ENCODE measurements at regions not wholly inside any gene's neighbourhood (a gene's known extent, or its start where the extent isn't known, plus 50 kb on each side); places are given as distances from the start of the nearest gene placed in this dataset.

- Histone ChIP-seq H3K27me3 (no peaks in the 10 kb centered on the region), H3K4me1 (no peaks in the 10 kb centered on the region), H3K9me3 (no peaks in the 10 kb centered on the region), H3K27ac (no peak overlapping the region), H3K4me3 (no peak overlapping the region), H3K36me3 (no peaks in the 10 kb centered on the region)
- TF ChIP-seq, protein P1, sequence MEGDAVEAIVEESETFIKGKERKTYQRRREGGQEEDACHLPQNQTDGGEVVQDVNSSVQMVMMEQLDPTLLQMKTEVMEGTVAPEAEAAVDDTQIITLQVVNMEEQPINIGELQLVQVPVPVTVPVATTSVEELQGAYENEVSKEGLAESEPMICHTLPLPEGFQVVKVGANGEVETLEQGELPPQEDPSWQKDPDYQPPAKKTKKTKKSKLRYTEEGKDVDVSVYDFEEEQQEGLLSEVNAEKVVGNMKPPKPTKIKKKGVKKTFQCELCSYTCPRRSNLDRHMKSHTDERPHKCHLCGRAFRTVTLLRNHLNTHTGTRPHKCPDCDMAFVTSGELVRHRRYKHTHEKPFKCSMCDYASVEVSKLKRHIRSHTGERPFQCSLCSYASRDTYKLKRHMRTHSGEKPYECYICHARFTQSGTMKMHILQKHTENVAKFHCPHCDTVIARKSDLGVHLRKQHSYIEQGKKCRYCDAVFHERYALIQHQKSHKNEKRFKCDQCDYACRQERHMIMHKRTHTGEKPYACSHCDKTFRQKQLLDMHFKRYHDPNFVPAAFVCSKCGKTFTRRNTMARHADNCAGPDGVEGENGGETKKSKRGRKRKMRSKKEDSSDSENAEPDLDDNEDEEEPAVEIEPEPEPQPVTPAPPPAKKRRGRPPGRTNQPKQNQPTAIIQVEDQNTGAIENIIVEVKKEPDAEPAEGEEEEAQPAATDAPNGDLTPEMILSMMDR (IDR thresholded peaks at IDR 0.05): no peak
- no peak for TF ChIP-seq EP300 (IDR thresholded peaks at IDR 0.05)
- TF ChIP-seq POLR2AphosphoS5 (IDR thresholded peaks at IDR 0.05): no peak
- no peak for TF ChIP-seq POLR2A (IDR thresholded peaks at IDR 0.05)
- WGBS: 86% methylated on average over 6 of the region's 6 CpGs
- no peak for DNase-seq (ENCODE audit: low spot score in 2 of 2)
These were observed 203.3 kb upstream of the NT5C1B start for GRCh38 chr2:18792684-18793083.

DNA sequence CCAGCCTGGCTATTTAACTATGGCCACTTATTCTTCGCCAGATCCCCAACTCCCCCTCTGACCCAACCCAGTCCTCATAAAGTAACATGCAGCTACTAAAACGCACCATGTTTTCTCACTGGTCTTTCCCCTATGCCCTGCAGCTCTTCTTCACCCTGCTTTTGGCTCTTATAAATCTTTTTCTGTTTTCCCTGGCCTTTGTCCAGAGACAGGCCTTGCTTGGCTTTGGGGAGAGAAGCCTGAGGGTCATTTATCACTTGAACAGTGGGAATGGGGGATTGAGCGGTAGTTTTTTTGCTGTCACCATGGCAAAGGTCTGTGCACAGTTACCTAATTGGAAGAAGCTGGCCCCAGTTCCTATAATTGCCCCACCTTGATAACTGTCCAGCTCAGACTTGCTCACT lies 202.9 kb upstream of the NT5C1B start:
- 69% methylated on average over 3 of the region's 3 CpGs for WGBS
- H3K4me1 ChIP-seq: no peaks in the 10 kb centered on the region
- no peak overlapping the region for H3K27ac ChIP-seq
- no peaks in the 10 kb centered on the region for H3K27me3 ChIP-seq
- H3K4me3 ChIP-seq: no peak overlapping the region
- no peak for DNase-seq (ENCODE audit: low spot score in 2 of 2)
- TF ChIP-seq EP300 (IDR thresholded peaks at IDR 0.05): no peak
- TF ChIP-seq POLR2AphosphoS5 (IDR thresholded peaks at IDR 0.05): no peak
- TF ChIP-seq, protein P1 (IDR thresholded peaks at IDR 0.05): no peak
- TF ChIP-seq POLR2A (IDR thresholded peaks at IDR 0.05): no peak
- H3K9me3 ChIP-seq: no peaks in the 10 kb centered on the region
- no peaks in the 10 kb centered on the region for H3K36me3 ChIP-seq

DNA sequence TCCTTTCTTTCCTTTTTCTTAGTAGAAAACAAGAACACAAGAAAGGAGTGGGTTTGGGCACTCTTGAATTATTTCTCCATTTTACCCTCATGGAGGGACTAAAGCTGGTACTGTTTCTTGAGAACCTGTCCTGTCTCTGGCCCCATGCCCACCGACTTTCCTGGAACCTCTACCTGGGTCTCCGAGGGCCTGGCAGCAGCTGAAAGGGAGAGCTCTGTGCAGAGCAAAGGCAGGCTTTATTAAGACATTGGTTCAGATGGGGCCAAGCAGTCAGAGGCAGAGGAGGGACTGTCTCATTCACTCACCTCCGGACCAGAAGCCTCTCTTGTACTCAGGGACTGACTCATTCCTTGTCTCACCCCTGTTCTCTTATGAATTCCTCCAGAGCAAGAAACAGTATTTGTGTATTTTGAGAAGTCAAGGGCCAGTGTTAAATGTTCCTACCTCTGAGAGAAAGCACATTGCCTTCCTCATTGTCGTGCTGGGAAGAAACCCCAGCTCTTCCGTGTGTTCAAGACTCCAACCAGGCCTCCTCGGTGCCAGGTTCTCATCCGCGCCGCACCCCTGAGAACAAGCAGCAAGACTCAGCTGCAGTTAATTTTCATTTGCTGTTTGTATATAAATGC lies 201.9 kb upstream of the NT5C1B start:
- H3K36me3 ChIP-seq: no peaks in the 10 kb centered on the region
- no peaks in the 10 kb centered on the region for H3K9me3 ChIP-seq
- no peaks in the 10 kb centered on the region for H3K4me1 ChIP-seq
- no peak overlapping the region for H3K4me3 ChIP-seq
- no peaks in the 10 kb centered on the region for H3K27me3 ChIP-seq
- no peak for TF ChIP-seq EP300 (IDR thresholded peaks at IDR 0.05)
- TF ChIP-seq, protein P1 (IDR thresholded peaks at IDR 0.05): no peak
- DNase-seq (ENCODE audit: low spot score in 2 of 2): no peak
- 94% methylated on average over 9 of the region's 9 CpGs for WGBS
- H3K27ac ChIP-seq: no peak overlapping the region

GRCh38 chr2:18790509-18791171 lies 201.3 kb upstream of the NT5C1B start:
- H3K9me3 ChIP-seq: no peaks in the 10 kb centered on the region
- no peak overlapping the region for H3K4me3 ChIP-seq
- H3K4me1 ChIP-seq: no peaks in the 10 kb centered on the region
- no peak for DNase-seq (ENCODE audit: low spot score in 2 of 2)
- no peaks in the 10 kb centered on the region for H3K36me3 ChIP-seq
- no peaks in the 10 kb centered on the region for H3K27me3 ChIP-seq
- TF ChIP-seq POLR2AphosphoS5 (IDR thresholded peaks at IDR 0.05): no peak
- no peak for TF ChIP-seq EP300 (IDR thresholded peaks at IDR 0.05)
- TF ChIP-seq, protein P1 (IDR thresholded peaks at IDR 0.05): no peak
- no peak for TF ChIP-seq POLR2A (IDR thresholded peaks at IDR 0.05)
- no peak overlapping the region for H3K27ac ChIP-seq
- WGBS: 90% methylated on average over 3 of the region's 3 CpGs

DNA sequence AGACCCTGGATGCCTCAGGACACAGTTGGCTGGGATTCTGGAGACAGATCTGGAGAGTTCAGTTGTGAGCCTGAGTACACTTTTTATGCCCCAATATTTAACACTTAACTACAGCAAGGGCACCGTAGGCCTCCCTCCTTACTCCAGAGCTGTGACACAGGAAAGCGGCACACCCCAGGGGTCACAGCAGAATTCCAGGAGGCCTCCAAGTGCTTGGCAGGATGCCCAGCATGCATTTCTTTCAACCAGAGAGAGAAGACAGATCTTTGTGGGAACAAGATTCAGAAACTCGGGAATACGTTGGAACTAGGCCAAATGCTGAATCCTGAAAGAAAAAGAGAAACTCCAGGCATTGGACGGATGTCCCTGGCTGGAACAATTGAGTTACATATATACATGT lies 199.2 kb upstream of the NT5C1B start:
- no peaks in the 10 kb centered on the region for H3K36me3 ChIP-seq
- 75% methylated on average over 5 of the region's 5 CpGs for WGBS
- H3K9me3 ChIP-seq: no peaks in the 10 kb centered on the region
- TF ChIP-seq EP300 (IDR thresholded peaks at IDR 0.05) (no peak), POLR2A (IDR thresholded peaks at IDR 0.05) (no peak), POLR2AphosphoS5 (IDR thresholded peaks at IDR 0.05) (no peak)
- TF ChIP-seq, protein P1 (IDR thresholded peaks at IDR 0.05): no peak
- no peak for DNase-seq (ENCODE audit: low spot score in 2 of 2)
- H3K4me1 ChIP-seq: no peaks in the 10 kb centered on the region
- no peak overlapping the region for H3K4me3 ChIP-seq
- no peak overlapping the region for H3K27ac ChIP-seq
- no peaks in the 10 kb centered on the region for H3K27me3 ChIP-seq

All from suprapubic skin (tissue), 4 donors.